ENCODE measurements at regions not wholly inside any gene's neighbourhood (a gene's known extent, or its start where the extent isn't known, plus 50 kb on each side); places are given as distances from the start of the nearest gene placed in this dataset.
A peak's percentile ranks its signal among the peaks of the same experiment; 100 is the strongest.

DNA sequence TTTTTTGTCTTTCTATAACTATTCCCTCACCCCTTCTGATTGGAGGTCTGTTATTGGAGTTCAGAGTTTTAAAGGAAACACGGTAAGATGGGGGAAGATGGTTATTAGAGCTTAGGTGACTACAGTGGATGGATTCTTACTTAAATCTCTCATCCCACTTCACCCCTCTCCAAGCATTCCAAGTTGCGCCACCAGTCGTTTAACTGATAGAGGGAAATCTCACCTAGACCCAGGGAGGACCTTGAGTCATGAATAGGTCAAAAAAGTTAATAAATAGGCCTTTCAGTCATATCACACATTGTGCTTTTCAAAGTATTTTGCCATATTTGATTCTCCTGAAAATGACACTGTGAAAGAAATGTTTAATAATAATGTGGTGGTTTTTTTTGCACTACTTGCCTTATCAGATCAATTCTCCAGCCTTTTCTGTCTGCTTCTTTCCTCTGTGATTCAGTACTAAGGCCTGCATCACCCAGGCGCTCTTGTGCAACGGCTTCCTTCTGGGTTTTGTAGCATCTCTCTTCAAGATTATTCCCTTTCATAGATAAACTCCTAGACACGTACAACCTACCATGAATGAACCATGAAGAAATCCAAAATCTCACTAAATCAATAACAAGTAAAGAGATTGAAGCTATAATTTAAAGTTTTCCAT is 100.4 kb upstream of the TGFBR2 start:
- ChIA-PET CTCF (no interaction called here), POLR2A (no interaction called here)
- Mint-ChIP-seq H3K27me3 (no peaks in the 10 kb centered on the region), H3K4me3 (no peak overlapping the region), H3K9me3 (ENCODE audit: low read depth) (no peaks in the 10 kb centered on the region), H3K4me1 (peaks cover 24% of the 10 kb centered on the region), H3K36me3 (ENCODE audit: low read depth) (no peaks in the 10 kb centered on the region), H3K27ac (no peak overlapping the region)
- DNase-seq, result no peak
- intact Hi-C loops (cut with DNase I, micrococcal nuclease), result no loop called here
- no peak for ATAC-seq

DNA sequence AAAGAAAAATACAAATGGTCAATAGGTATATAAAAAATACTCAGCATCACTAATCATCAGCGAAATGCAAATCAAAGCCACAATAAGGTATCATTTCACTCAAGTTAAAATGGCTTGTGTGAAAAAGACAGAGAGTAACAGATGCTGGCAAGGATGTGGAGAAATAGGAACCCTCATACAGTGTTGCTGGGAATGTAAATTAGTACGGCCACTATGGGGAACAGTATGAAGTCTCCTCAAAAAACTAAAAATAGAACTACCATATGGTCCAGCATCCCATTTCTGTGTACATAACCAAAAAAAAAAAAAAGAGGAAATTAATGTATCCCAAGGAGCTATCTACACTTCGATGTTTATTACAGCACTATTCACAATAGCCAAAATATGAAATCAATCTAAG is 98.1 kb upstream of the TGFBR2 start:
- DNase-seq (no peak), ATAC-seq (no peak)
- no peaks in the 10 kb centered on the region for H3K27me3 Mint-ChIP-seq
- H3K4me1 Mint-ChIP-seq, result peaks cover 16% of the 10 kb centered on the region
- POLR2A ChIA-PET, result no interaction called here
- H3K4me3 Mint-ChIP-seq, result no peak overlapping the region
- no peaks in the 10 kb centered on the region for H3K36me3 Mint-ChIP-seq (ENCODE audit: low read depth)
- intact Hi-C loops (cut with DNase I, micrococcal nuclease), result no loop called here
- no peak overlapping the region for H3K27ac Mint-ChIP-seq
- CTCF ChIA-PET, result no interaction called here
- H3K9me3 Mint-ChIP-seq (ENCODE audit: low read depth), result no peaks in the 10 kb centered on the region

DNA sequence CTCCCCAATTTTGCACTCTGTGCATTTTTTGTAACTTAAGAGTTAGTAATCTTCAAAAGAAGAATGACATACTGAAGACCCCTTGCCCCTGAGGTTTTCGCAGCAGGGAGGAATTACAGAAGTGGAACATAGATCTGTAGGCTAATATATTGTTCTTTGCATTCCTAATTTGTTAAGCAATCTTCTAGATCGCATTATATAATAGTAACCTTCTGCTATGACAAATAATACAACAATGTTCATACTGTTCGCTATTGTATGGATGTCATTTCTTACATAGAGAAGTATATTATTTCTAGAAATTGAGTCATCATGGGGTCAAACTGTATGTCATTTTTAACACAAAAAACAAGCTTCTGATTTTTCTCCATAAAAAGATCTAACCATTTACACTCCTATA is 95.8 kb upstream of the TGFBR2 start:
- no peaks in the 10 kb centered on the region for H3K27me3 Mint-ChIP-seq
- intact Hi-C loops (cut with DNase I, micrococcal nuclease), result no loop called here
- ChIA-PET CTCF (no interaction called here), POLR2A (no interaction called here)
- H3K4me1 Mint-ChIP-seq, result peaks cover 11% of the 10 kb centered on the region
- no peak overlapping the region for H3K4me3 Mint-ChIP-seq
- ATAC-seq (no peak), DNase-seq (no peak)
- no peaks in the 10 kb centered on the region for H3K9me3 Mint-ChIP-seq (ENCODE audit: low read depth)
- H3K36me3 Mint-ChIP-seq (ENCODE audit: low read depth), result no peaks in the 10 kb centered on the region
- H3K27ac Mint-ChIP-seq, result no peak overlapping the region

DNA sequence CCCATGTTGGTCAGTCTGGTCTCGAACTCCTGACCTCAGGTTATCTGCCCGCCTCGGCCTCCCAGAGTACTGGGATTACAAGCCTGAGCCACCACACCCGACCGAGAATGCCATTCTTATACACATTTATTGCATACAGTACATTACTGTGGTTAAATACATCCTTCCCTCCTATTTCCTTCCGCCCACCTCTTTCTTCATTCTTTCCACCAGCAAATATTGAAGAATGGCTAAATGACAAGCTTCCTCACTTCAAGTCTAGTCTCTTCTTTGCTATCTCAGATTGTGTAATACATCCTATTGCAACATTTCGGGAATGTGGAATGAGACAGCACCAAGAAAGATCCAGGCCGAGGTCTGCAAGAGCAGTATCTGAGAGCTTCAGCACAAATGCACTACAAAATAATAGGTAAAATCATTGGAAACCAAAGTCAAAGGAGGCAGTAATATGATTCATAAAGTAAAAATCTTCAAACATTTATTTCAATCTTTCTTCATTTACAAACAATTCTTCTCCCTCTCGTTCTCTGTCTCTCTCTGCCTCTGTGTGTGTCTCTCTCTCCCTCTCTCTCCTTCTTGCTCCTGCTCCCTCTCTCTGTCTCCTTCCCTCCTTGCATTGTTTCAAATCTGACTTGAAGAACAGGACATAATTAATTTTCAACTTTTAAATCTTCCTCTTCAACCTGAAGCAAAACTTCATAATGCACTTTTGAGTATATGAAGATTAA is 94.7 kb upstream of the TGFBR2 start:
- CTCF ChIA-PET, result no interaction called here
- peaks cover 11% of the 10 kb centered on the region for H3K4me1 Mint-ChIP-seq
- no peaks in the 10 kb centered on the region for H3K27me3 Mint-ChIP-seq
- H3K9me3 Mint-ChIP-seq (ENCODE audit: low read depth), result no peaks in the 10 kb centered on the region
- ATAC-seq (peak; percentile 49), DNase-seq (peak; percentile 33)
- intact Hi-C loops (cut with DNase I, micrococcal nuclease), result no loop called here
- POLR2A ChIA-PET, result interaction anchor here (0.7 kb wide), 1 partner anchor 34 kb away, joined by 3 read pairs; no protein-coding TSS in a partner anchor
- no peak overlapping the region for H3K27ac Mint-ChIP-seq
- H3K4me3 Mint-ChIP-seq, result no peak overlapping the region
- no peaks in the 10 kb centered on the region for H3K36me3 Mint-ChIP-seq (ENCODE audit: low read depth)

DNA sequence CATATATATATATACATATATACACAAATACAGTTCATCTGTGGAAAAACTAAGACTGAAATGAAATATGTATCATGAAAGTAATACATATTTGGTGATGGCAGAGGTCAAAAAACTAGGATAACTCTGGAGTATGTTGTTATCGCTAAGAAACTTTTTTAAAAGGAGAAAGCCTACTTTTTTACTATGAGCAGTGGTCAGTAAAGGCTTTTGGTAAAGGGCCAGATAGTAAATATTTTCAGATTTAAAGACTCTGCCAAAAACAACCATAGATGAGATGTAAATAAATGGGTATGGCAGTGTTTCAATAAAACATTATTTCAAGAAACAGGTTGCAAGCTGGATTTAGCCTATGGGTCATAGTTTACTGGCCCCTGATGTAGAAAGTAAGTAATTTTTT is 93.8 kb upstream of the TGFBR2 start:
- Mint-ChIP-seq H3K9me3 (ENCODE audit: low read depth) (no peaks in the 10 kb centered on the region), H3K36me3 (ENCODE audit: low read depth) (no peaks in the 10 kb centered on the region)
- intact Hi-C loops (cut with DNase I, micrococcal nuclease), result no loop called here

DNA sequence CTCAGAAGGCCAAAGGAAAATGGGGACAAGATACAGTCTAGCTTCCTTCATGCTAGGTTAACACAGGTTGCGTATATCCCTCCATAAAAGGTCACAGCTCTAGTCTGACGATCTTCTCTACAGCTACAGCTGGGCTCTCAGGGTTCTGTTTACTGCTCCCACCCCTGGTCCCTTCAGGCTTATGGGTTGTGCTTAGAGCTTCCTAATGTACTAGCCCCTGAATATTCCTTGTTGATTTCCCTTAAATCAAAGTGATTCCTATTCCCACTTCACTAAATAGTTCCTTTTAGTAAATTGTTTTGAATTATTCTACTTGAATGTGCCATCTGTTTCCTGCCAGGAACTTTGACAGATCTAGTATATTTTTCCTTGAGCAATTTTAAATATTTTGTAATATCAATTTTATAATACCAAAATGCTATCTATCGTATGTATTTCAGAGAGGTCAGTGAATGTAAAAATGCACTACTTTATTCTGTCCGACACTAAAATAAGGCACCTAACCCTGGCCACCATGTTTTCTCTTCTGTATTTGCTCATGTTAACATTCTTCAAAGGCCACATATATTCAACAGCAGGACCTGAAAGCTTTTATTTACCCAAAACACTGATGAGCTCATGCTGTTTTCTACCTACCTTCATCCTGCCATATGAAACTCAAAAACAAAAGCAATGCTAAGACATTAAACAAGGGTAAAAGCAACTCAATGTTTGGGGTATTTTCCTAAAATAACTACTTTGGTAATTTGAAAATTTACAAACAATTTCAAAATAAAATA is 92.8 kb upstream of the TGFBR2 start:
- Mint-ChIP-seq H3K36me3 (ENCODE audit: low read depth) (no peaks in the 10 kb centered on the region), H3K9me3 (ENCODE audit: low read depth) (no peaks in the 10 kb centered on the region), H3K4me3 (no peak overlapping the region), H3K27me3 (no peaks in the 10 kb centered on the region), H3K27ac (no peak overlapping the region), H3K4me1 (peaks cover 11% of the 10 kb centered on the region)
- intact Hi-C loops (cut with DNase I, micrococcal nuclease), result no loop called here
- DNase-seq, result no peak
- CTCF ChIA-PET, result interaction anchor here (1.4 kb wide), 1 partner anchor 172 kb away, joined by 4 read pairs; no protein-coding TSS in a partner anchor
- POLR2A ChIA-PET, result no interaction called here
- no peak for ATAC-seq

More for the DNA sequence above, 93.8 kb upstream of the TGFBR2 start:
- H3K4me1 Mint-ChIP-seq, result peaks cover 11% of the 10 kb centered on the region
- no peak overlapping the region for H3K4me3 Mint-ChIP-seq
- CTCF ChIA-PET, result interaction anchor here (1.4 kb wide), 1 partner anchor 173 kb away, joined by 4 read pairs; no protein-coding TSS in a partner anchor
- DNase-seq, result no peak
- no peak for ATAC-seq
- H3K27me3 Mint-ChIP-seq, result no peaks in the 10 kb centered on the region
- POLR2A ChIA-PET, result no interaction called here
- no peak overlapping the region for H3K27ac Mint-ChIP-seq

DNA sequence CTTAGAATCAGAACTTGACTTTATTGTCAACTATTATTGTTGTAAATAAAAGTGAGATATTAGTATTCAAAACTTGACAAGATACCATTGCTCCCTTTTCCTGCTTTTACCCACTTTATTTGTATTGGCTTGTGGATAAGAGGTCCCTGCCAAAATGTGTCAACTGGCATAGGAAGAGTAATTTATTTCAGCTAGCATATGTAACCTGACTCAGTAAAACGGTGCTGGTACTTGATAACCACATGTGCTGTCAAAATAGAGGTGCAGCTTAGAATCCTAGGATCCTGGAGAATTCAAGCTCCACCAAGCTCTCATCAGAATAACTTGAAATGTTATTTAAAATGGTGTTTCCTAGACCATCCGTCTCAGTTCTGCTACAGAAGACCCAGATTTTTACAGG is 90.2 kb upstream of the TGFBR2 start:
- POLR2A ChIA-PET, result no interaction called here
- peaks cover 12% of the 10 kb centered on the region for H3K4me1 Mint-ChIP-seq
- CTCF ChIA-PET, result no interaction called here
- H3K27ac Mint-ChIP-seq, result no peak overlapping the region
- ATAC-seq, result no peak
- no peaks in the 10 kb centered on the region for H3K27me3 Mint-ChIP-seq
- H3K36me3 Mint-ChIP-seq (ENCODE audit: low read depth), result no peaks in the 10 kb centered on the region
- no peak for DNase-seq
- intact Hi-C loops (cut with DNase I, micrococcal nuclease), result no loop called here
- no peaks in the 10 kb centered on the region for H3K9me3 Mint-ChIP-seq (ENCODE audit: low read depth)
- H3K4me3 Mint-ChIP-seq, result no peak overlapping the region

DNA sequence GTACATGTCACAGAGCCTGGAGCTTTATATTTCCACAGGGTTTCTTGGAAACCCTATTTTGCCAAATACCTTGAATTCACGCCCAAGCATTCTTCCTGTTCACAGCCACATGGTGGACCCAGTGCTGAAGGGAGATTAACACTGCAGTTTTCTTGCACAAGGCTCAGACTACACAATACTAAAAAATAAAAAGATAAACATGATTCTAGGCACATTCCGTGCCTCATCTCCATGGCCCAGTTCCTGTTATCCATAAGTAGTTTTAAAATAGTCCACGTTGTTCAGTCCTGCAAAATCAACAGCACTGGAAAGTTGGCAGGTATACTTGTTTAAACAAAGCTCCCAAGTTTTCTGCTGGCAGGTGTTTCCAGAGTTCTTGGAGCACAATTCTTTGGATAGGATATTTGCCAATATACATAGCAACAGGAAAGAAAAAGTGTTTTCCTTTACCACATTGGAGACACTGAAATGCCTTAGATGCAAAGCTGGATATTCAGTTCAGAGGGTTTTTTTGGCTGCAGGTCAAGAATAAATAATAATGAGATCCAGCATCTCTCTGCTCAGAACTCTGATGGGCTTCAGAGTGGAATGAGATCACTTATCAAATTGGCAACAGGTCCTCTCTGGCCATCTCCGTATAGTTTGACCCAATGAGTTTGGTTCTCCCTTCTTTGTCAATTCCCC is 88.1 kb upstream of the TGFBR2 start:
- CTCF ChIA-PET, result no interaction called here
- Mint-ChIP-seq H3K36me3 (ENCODE audit: low read depth) (no peaks in the 10 kb centered on the region), H3K4me3 (no peak overlapping the region), H3K9me3 (ENCODE audit: low read depth) (no peaks in the 10 kb centered on the region), H3K27ac (no peak overlapping the region), H3K27me3 (no peaks in the 10 kb centered on the region), H3K4me1 (peaks cover 3% of the 10 kb centered on the region)
- no peak for DNase-seq
- intact Hi-C loops (cut with DNase I, micrococcal nuclease), result no loop called here
- POLR2A ChIA-PET, result no interaction called here
- no peak for ATAC-seq

- peaks cover 5% of the 10 kb centered on the region for H3K4me1 Mint-ChIP-seq
- intact Hi-C loops (cut with DNase I, micrococcal nuclease), result no loop called here
- H3K4me3 Mint-ChIP-seq, result no peak overlapping the region
- no peaks in the 10 kb centered on the region for H3K36me3 Mint-ChIP-seq (ENCODE audit: low read depth)
- ChIA-PET CTCF (no interaction called here), POLR2A (no interaction called here)
- DNase-seq (no peak), ATAC-seq (no peak)
- no peak overlapping the region for H3K27ac Mint-ChIP-seq
- H3K27me3 Mint-ChIP-seq, result no peaks in the 10 kb centered on the region
- no peaks in the 10 kb centered on the region for H3K9me3 Mint-ChIP-seq (ENCODE audit: low read depth)
Measured at GRCh38 chr3:30518872-30519271, 87.5 kb upstream of the TGFBR2 start.

DNA sequence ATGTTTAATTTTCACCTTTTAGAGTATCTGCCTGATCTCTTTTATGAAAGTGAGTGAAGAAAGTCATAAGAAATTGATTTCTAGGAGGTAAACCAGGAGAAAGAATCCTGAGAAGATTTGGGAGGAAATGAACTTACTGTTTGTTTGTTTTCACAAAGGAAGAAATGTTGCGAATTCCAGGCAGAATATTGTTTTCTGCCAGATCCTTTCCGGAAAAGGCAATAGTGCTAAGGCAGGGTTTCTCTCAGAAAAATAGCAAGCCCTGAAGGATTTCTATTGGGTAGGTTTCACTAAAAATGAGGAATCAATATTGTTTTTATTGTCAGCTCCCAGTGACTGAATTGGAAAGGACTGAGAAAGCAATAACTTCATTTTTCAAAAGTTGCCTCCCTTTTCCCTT is 85.7 kb upstream of the TGFBR2 start:
- Mint-ChIP-seq H3K36me3 (ENCODE audit: low read depth) (no peaks in the 10 kb centered on the region), H3K27ac (no peak overlapping the region), H3K9me3 (ENCODE audit: low read depth) (no peaks in the 10 kb centered on the region), H3K4me3 (no peak overlapping the region), H3K4me1 (peaks cover 16% of the 10 kb centered on the region), H3K27me3 (no peaks in the 10 kb centered on the region)
- POLR2A ChIA-PET, result no interaction called here
- DNase-seq (no peak), ATAC-seq (no peak)
- CTCF ChIA-PET, result no interaction called here
- intact Hi-C loops (cut with DNase I, micrococcal nuclease), result no loop called here

DNA sequence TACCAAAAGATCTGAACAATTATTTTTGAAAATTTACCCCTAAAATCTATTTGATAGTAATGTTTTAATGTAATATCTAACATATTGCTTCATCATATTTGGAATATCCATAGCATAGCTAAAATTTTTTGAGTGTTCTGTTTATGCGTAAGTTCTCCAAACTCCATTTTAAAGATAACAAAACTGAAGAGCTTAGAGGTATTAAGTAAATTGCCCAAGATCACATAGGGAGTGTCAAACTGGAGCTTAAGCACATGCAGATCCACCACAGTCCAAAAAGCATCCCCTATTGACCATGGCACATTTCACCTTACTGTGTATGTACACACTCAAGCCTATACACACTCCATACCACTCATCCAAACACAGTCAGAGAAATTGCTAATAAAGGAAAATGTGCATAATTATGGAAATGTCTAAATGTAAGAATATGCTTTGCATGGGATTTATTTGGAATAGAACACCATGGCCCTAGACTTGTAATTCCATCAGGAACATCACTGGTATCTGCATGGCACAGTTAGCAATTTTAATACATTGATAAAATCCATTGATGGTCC is 85.2 kb upstream of the TGFBR2 start:
- Mint-ChIP-seq H3K4me3 (no peak overlapping the region), H3K36me3 (ENCODE audit: low read depth) (no peaks in the 10 kb centered on the region), H3K27ac (no peak overlapping the region), H3K9me3 (ENCODE audit: low read depth) (no peaks in the 10 kb centered on the region), H3K4me1 (peaks cover 16% of the 10 kb centered on the region), H3K27me3 (no peaks in the 10 kb centered on the region)
- DNase-seq (no peak), ATAC-seq (no peak)
- ChIA-PET POLR2A (no interaction called here), CTCF (interaction anchor here (1.0 kb wide), 1 partner anchor 885 kb away, joined by 3 read pairs; no protein-coding TSS in a partner anchor)
- intact Hi-C loops (cut with DNase I, micrococcal nuclease), result no loop called here

Measured in activated CD4-positive, alpha-beta T cell treated with anti-CD3 and anti-CD28 coated beads for 36 hours (primary cell).